ENCODE measurements at regions not wholly inside any gene's neighbourhood (a gene's known extent, or its start where the extent isn't known, plus 50 kb on each side); places are given as distances from the start of the nearest gene placed in this dataset.

GRCh38 chr3:174457758-174458157 is 401.4 kb upstream of the NAALADL2 start (continued):
- no peak for TF ChIP-seq CTCF (IDR thresholded peaks at IDR 0.05; ENCODE audit: low read depth, low read length, missing input control)
- TF ChIP-seq MAX (IDR thresholded peaks at IDR 0.05) = no peak
- no peak for TF ChIP-seq FOXA2 (IDR thresholded peaks at IDR 0.05)

GRCh38 chr3:174460831-174461230 is 398.3 kb upstream of the NAALADL2 start:
- no peaks in the 10 kb centered on the region for H3K9me3 ChIP-seq (ENCODE audit: control insufficient read depth in 4 of 4, low read length in 3 of 4)
- no peaks in the 10 kb centered on the region for H3K27me3 ChIP-seq (ENCODE audit: control insufficient read depth in 4 of 4, insufficient read depth in 4 of 4, low read length in 3 of 4)
- TF ChIP-seq REST (IDR thresholded peaks at IDR 0.05) (no peak), YY1 (IDR thresholded peaks at IDR 0.05) (no peak), RAD21 (IDR thresholded peaks at IDR 0.05) (no peak), RXRA (IDR thresholded peaks at IDR 0.05) (no peak)
- H3K36me3 ChIP-seq (ENCODE audit: control insufficient read depth in 4 of 4, insufficient read depth in 3 of 4, low read depth in 1 of 4, low read length in 3 of 4) = no peaks in the 10 kb centered on the region
- H3K4me1 ChIP-seq (ENCODE audit: control insufficient read depth in 4 of 4, insufficient read depth in 4 of 4, low read length in 3 of 4) = no peaks in the 10 kb centered on the region
- H3K9ac ChIP-seq (ENCODE audit: low read depth in 1 of 2, low read length in 2 of 2) = no peak overlapping the region
- no peak overlapping the region for H3K27ac ChIP-seq (ENCODE audit: low read depth in 1 of 2, low read length in 2 of 2)
- 54% methylated on average over 1 of the region's 1 CpG for WGBS
- no peak for DNase-seq (ENCODE audit: low spot score)
- no peak overlapping the region for H3K4me3 ChIP-seq (ENCODE audit: low read depth in 1 of 3, low read length in 3 of 3)

- Histone ChIP-seq H3K4me3 (ENCODE audit: low read depth in 1 of 3, low read length in 3 of 3) (no peak overlapping the region), H3K9me3 (ENCODE audit: control insufficient read depth in 4 of 4, low read length in 3 of 4) (no peaks in the 10 kb centered on the region), H3K9ac (ENCODE audit: low read depth in 1 of 2, low read length in 2 of 2) (no peak overlapping the region), H3K4me1 (ENCODE audit: control insufficient read depth in 4 of 4, insufficient read depth in 4 of 4, low read length in 3 of 4) (no peaks in the 10 kb centered on the region), H3K27me3 (ENCODE audit: control insufficient read depth in 4 of 4, insufficient read depth in 4 of 4, low read length in 3 of 4) (no peaks in the 10 kb centered on the region), H3K36me3 (ENCODE audit: control insufficient read depth in 4 of 4, insufficient read depth in 3 of 4, low read depth in 1 of 4, low read length in 3 of 4) (no peaks in the 10 kb centered on the region), H3K27ac (ENCODE audit: low read depth in 1 of 2, low read length in 2 of 2) (no peak overlapping the region)
- no peak for DNase-seq (ENCODE audit: low spot score)
- TF ChIP-seq RXRA (IDR thresholded peaks at IDR 0.05) (no peak), ATF3 (IDR thresholded peaks at IDR 0.05) (no peak), FOXA2 (IDR thresholded peaks at IDR 0.05) (no peak), REST (IDR thresholded peaks at IDR 0.05) (no peak), NR2F2 (IDR thresholded peaks at IDR 0.05) (no peak), JUND (IDR thresholded peaks at IDR 0.05) (no peak), SP1 (IDR thresholded peaks at IDR 0.05) (no peak), RAD21 (IDR thresholded peaks at IDR 0.05) (no peak), YY1 (IDR thresholded peaks at IDR 0.05) (no peak), CTCF (IDR thresholded peaks at IDR 0.05; ENCODE audit: low read depth, low read length, missing input control) (no peak), MAX (IDR thresholded peaks at IDR 0.05) (no peak), EGR1 (IDR thresholded peaks at IDR 0.05; ENCODE audit: low read depth in 2 of 2) (no peak), HNF4G (IDR thresholded peaks at IDR 0.05) (no peak), FOXA1 (IDR thresholded peaks at IDR 0.05) (no peak), TAF1 (conservative IDR thresholded peaks at IDR 0.05) (no peak), GABPA (IDR thresholded peaks at IDR 0.05 in 1 of 2, conservative IDR thresholded peaks at IDR 0.05 in 1 of 2) (no peak)
Observed at GRCh38 chr3:174462916-174463315, 396.2 kb upstream of the NAALADL2 start.
